DOHH2 (cell line): ENCODE measurements at regions not wholly inside any gene's neighbourhood (a gene's known extent, or its start where the extent isn't known, plus 50 kb on each side); places are given as distances from the start of the nearest gene placed in this dataset.

Experiments used
- EZH2phosphoT487 ChIP-seq: fragments of 200-600 bp; sonication (generic); IDR thresholded peaks from 2 replicates; pipeline ENCODE4 v1.6.1; 2017; ENCODE audit warnings: borderline replicate concordance, mild to moderate bottlenecking, antibody characterized with exemption, low read length, moderate library complexity, mixed read lengths
- TF ChIP-seq, protein P1 (sequence below): fragments of 200-600 bp; sonication (generic); IDR thresholded peaks from one replicate; pipeline ENCODE4 v1.5.1; 2014; ENCODE audit warnings: antibody characterized with exemption, mild to moderate bottlenecking, low read depth, low read length; ENCODE audit not compliant: poor library complexity, severe bottlenecking

DNA sequence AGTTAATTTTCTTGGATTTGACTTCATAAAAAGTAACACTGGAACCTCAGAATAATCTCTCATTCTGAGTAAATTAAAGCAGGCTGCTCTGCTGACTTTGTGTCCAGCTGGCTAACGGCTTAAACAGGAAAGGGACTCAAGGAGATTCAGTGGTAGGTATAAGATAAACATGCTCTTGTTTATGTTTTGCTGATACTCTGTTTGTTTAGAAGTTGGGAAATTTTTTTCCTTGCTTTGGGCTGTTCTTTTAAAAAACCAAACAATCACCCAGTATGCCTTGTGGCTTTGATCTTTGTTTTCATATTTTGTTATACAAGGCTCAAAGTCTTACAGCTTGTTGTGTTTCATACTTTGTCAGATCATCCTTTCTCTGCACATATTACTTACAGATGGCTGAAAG lies 237.6 kb upstream of the RIOK2 start:
- TF ChIP-seq, protein P1, sequence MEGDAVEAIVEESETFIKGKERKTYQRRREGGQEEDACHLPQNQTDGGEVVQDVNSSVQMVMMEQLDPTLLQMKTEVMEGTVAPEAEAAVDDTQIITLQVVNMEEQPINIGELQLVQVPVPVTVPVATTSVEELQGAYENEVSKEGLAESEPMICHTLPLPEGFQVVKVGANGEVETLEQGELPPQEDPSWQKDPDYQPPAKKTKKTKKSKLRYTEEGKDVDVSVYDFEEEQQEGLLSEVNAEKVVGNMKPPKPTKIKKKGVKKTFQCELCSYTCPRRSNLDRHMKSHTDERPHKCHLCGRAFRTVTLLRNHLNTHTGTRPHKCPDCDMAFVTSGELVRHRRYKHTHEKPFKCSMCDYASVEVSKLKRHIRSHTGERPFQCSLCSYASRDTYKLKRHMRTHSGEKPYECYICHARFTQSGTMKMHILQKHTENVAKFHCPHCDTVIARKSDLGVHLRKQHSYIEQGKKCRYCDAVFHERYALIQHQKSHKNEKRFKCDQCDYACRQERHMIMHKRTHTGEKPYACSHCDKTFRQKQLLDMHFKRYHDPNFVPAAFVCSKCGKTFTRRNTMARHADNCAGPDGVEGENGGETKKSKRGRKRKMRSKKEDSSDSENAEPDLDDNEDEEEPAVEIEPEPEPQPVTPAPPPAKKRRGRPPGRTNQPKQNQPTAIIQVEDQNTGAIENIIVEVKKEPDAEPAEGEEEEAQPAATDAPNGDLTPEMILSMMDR = no peak
- no peak for TF ChIP-seq EZH2phosphoT487
